ENCODE measurements at regions not wholly inside any gene's neighbourhood (a gene's known extent, or its start where the extent isn't known, plus 50 kb on each side); places are given as distances from the start of the nearest gene placed in this dataset.

DNA sequence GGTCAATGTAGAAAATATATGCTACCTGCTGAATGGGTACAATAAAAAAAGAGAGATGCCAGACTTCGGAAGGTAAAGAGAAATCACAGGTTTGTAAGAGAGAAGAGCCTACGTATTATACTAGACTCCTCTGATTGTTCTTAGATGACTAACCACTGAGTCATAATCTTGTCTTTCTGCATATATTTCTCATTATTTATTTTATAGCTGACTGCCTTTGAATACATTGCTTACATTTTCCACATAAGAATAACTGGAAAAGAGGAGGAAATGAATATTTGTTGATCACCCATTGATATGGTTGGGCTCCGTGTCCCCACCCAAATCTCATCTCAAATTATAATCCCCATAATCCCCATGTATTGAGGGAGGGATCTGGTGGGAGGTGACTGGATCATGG lies 90.3 kb upstream of the RAB27B start:
- no peaks in the 10 kb centered on the region for H4K20me1 ChIP-seq (ENCODE audit: insufficient read depth, low read length, poor library complexity, severe bottlenecking)
- no peaks in the 10 kb centered on the region for H3K9me2 ChIP-seq (replicated peaks; ENCODE audit: low read depth, low read length)
- H3K36me3 ChIP-seq (ENCODE audit: insufficient read depth, low read length), result no peaks in the 10 kb centered on the region
- no peak overlapping the region for H3K9ac ChIP-seq (ENCODE audit: low read depth, low read length, poor library complexity, severe bottlenecking)
- no peaks in the 10 kb centered on the region for H3K79me2 ChIP-seq (ENCODE audit: insufficient read depth, low read length)
- H3K9me3 ChIP-seq (ENCODE audit: insufficient read depth, low read depth, low read length), result no peaks in the 10 kb centered on the region
- H3K4me2 ChIP-seq (ENCODE audit: low read depth, low read length, poor library complexity, severe bottlenecking), result no peak overlapping the region
- H2AFZ ChIP-seq (ENCODE audit: low read length), result no peak overlapping the region
- no peak overlapping the region for H3K4me3 ChIP-seq (ENCODE audit: low read length, poor library complexity, severe bottlenecking)
- no peaks in the 10 kb centered on the region for H3F3A ChIP-seq (ENCODE audit: low read depth)
- H3K27me3 ChIP-seq (ENCODE audit: insufficient read depth, low read length, poor library complexity, severe bottlenecking), result no peaks in the 10 kb centered on the region
- H3K4me1 ChIP-seq (ENCODE audit: insufficient read depth, low read length, poor library complexity, severe bottlenecking), result no peaks in the 10 kb centered on the region
- no peak for TF ChIP-seq EZH2phosphoT487 (IDR thresholded peaks at IDR 0.05; ENCODE audit: borderline replicate concordance)
- TF ChIP-seq, protein P1, sequence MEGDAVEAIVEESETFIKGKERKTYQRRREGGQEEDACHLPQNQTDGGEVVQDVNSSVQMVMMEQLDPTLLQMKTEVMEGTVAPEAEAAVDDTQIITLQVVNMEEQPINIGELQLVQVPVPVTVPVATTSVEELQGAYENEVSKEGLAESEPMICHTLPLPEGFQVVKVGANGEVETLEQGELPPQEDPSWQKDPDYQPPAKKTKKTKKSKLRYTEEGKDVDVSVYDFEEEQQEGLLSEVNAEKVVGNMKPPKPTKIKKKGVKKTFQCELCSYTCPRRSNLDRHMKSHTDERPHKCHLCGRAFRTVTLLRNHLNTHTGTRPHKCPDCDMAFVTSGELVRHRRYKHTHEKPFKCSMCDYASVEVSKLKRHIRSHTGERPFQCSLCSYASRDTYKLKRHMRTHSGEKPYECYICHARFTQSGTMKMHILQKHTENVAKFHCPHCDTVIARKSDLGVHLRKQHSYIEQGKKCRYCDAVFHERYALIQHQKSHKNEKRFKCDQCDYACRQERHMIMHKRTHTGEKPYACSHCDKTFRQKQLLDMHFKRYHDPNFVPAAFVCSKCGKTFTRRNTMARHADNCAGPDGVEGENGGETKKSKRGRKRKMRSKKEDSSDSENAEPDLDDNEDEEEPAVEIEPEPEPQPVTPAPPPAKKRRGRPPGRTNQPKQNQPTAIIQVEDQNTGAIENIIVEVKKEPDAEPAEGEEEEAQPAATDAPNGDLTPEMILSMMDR (conservative IDR thresholded peaks at IDR 0.05; ENCODE audit: low read length), result no peak

DNA sequence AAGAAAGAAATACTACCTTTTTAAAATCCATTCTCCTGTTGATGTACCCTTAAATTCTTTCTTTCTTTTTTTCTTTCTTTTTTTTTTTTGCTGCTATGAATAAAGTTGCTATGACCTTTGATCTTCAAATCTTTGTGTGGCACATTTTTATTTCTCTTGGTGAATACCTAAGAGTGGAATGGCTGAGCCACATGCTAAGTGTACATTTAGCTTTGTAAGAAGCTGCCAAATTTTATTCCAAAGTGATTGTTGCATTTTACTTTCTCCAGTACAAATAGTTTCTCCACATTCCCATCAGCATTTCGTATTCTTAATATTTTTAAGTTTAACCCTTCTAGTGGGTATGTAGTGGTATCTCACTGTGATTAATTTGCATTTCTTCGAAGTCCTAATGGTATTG lies 88.8 kb upstream of the RAB27B start:
- H3K9me2 ChIP-seq (replicated peaks; ENCODE audit: low read depth, low read length), result no peaks in the 10 kb centered on the region
- no peak overlapping the region for H3K4me2 ChIP-seq (ENCODE audit: low read depth, low read length, poor library complexity, severe bottlenecking)
- no peak overlapping the region for H2AFZ ChIP-seq (ENCODE audit: low read length)
- TF ChIP-seq EZH2phosphoT487 (IDR thresholded peaks at IDR 0.05; ENCODE audit: borderline replicate concordance), result no peak
- TF ChIP-seq, protein P1 (conservative IDR thresholded peaks at IDR 0.05; ENCODE audit: low read length), result no peak
- H3F3A ChIP-seq (ENCODE audit: low read depth), result no peaks in the 10 kb centered on the region
- H3K4me3 ChIP-seq (ENCODE audit: low read length, poor library complexity, severe bottlenecking), result no peak overlapping the region
- H3K9me3 ChIP-seq (ENCODE audit: insufficient read depth, low read depth, low read length), result no peaks in the 10 kb centered on the region
- no peak overlapping the region for H3K9ac ChIP-seq (ENCODE audit: low read depth, low read length, poor library complexity, severe bottlenecking)
- no peaks in the 10 kb centered on the region for H3K36me3 ChIP-seq (ENCODE audit: insufficient read depth, low read length)
- no peaks in the 10 kb centered on the region for H4K20me1 ChIP-seq (ENCODE audit: insufficient read depth, low read length, poor library complexity, severe bottlenecking)
- no peaks in the 10 kb centered on the region for H3K27me3 ChIP-seq (ENCODE audit: insufficient read depth, low read length, poor library complexity, severe bottlenecking)
- H3K4me1 ChIP-seq (ENCODE audit: insufficient read depth, low read length, poor library complexity, severe bottlenecking), result no peaks in the 10 kb centered on the region
- H3K79me2 ChIP-seq (ENCODE audit: insufficient read depth, low read length), result no peaks in the 10 kb centered on the region

DNA sequence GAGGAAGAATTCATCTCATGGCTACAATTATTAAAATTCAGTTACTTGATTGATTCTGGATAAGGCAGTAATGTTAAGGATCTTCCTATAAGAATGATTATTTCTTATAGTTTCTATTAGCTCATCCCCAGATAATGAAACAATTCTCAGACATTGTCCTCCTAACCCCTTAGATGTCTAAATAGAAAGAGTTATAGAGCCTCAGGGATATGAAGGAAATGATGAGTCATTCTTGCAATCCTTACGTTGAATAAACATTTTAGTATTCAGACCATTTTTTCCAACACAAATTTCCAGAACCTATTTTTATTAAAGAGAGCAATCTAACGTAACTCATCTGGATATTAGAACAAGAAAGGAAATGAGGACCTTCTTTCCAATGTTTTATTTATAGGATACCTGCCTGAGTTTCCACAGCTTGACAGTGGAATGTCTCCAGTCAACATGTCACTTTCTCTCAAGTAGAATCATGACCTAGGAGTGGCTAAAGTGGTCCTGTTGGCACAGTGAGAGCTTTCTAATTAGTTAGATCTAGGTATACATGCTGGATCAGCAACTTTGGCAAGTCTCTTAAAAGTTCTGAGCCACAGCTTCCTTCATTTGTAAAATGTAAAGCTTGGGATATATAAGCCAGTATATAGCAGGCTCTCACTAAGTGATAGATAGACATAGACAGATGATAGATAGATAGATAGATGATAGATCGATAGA lies 88.0 kb upstream of the RAB27B start:
- Histone ChIP-seq H2AFZ (ENCODE audit: low read length) (no peak overlapping the region), H3K4me2 (ENCODE audit: low read depth, low read length, poor library complexity, severe bottlenecking) (no peak overlapping the region), H3K79me2 (ENCODE audit: insufficient read depth, low read length) (no peaks in the 10 kb centered on the region)

More for the DNA sequence above, 88.0 kb upstream of the RAB27B start:
- Histone ChIP-seq H3K36me3 (ENCODE audit: insufficient read depth, low read length) (no peaks in the 10 kb centered on the region), H3K4me1 (ENCODE audit: insufficient read depth, low read length, poor library complexity, severe bottlenecking) (no peaks in the 10 kb centered on the region), H3F3A (ENCODE audit: low read depth) (no peaks in the 10 kb centered on the region), H3K4me3 (ENCODE audit: low read length, poor library complexity, severe bottlenecking) (no peak overlapping the region), H3K9ac (ENCODE audit: low read depth, low read length, poor library complexity, severe bottlenecking) (no peak overlapping the region), H3K9me3 (ENCODE audit: insufficient read depth, low read depth, low read length) (no peaks in the 10 kb centered on the region), H4K20me1 (ENCODE audit: insufficient read depth, low read length, poor library complexity, severe bottlenecking) (no peaks in the 10 kb centered on the region), H3K27me3 (ENCODE audit: insufficient read depth, low read length, poor library complexity, severe bottlenecking) (no peaks in the 10 kb centered on the region), H3K9me2 (replicated peaks; ENCODE audit: low read depth, low read length) (no peaks in the 10 kb centered on the region)
- TF ChIP-seq, protein P1 (conservative IDR thresholded peaks at IDR 0.05; ENCODE audit: low read length), result no peak
- no peak for TF ChIP-seq EZH2phosphoT487 (IDR thresholded peaks at IDR 0.05; ENCODE audit: borderline replicate concordance)
